Neural cell (in vitro differentiated cells): ENCODE measurements at regions not wholly inside any gene's neighbourhood (a gene's known extent, or its start where the extent isn't known, plus 50 kb on each side); places are given as distances from the start of the nearest gene placed in this dataset.

Experiments
- H2AFZ ChIP-seq: fragments of 200-600, 300-800 bp; sonication (generic), shearing (Covaris generic); 2 replicates; pipeline ENCODE4 v1.6.0; 2014; ENCODE audit warnings: low read depth, mild to moderate bottlenecking, antibody characterized with exemption, low read length, moderate library complexity
- H3F3A ChIP-seq: fragments of 200-600 bp; shearing (Covaris generic); 2 replicates; pipeline ENCODE4 v1.6.1; 2016; ENCODE audit warnings: mild to moderate bottlenecking, moderate library complexity, mixed read lengths, antibody characterized with exemption, low read length; ENCODE audit not compliant: insufficient read depth, poor library complexity, severe bottlenecking
- H3K27ac ChIP-seq: fragments of 200-600, 300-800 bp; sonication (generic), shearing (Covaris generic); 2 replicates; pipeline ENCODE4 v1.5.1; 2014; ENCODE audit warnings: mild to moderate bottlenecking, low read length, moderate library complexity
- H3K27me3 ChIP-seq: fragments of 300-800, 200-600 bp; sonication (generic), shearing (Covaris generic); 2 replicates; pipeline ENCODE4 v1.6.0; 2014; ENCODE audit warnings: mild to moderate bottlenecking, low read depth, low read length, moderate library complexity; ENCODE audit not compliant: insufficient read depth
- H3K36me3 ChIP-seq: fragments of 300-800, 200-600 bp; sonication (generic), shearing (Covaris generic); 2 replicates; pipeline ENCODE4 v1.5.1; 2014; ENCODE audit warnings: mild to moderate bottlenecking, antibody characterized with exemption, low read length, moderate library complexity; ENCODE audit not compliant: insufficient read depth
- H3K4me2 ChIP-seq: fragments of 300-800, 200-600 bp; sonication (generic), shearing (Covaris generic); 2 replicates; pipeline ENCODE4 v1.6.0; 2014; ENCODE audit warnings: mild to moderate bottlenecking, low read length
- H3K4me3 ChIP-seq: fragments of 300-800, 200-600 bp; sonication (generic), shearing (Covaris generic); 2 replicates; pipeline ENCODE4 v1.5.1; 2014; ENCODE audit warnings: mild to moderate bottlenecking, low read length, moderate library complexity
- H3K79me2 ChIP-seq: fragments of 200-600 bp; shearing (Covaris generic); replicated peaks from 2 replicates; pipeline ENCODE4 v1.6.0; 2014; ENCODE audit warnings: mild to moderate bottlenecking, low read length, moderate library complexity; ENCODE audit not compliant: insufficient read depth
- H3K9ac ChIP-seq: fragments of 300-800, 200-600 bp; sonication (generic), shearing (Covaris generic); 2 replicates; pipeline ENCODE4 v1.6.1; 2016; ENCODE audit warnings: mild to moderate bottlenecking, low read length, mixed read lengths
- H3K9me2 ChIP-seq: fragments of 200-600 bp; shearing (Covaris generic); 2 replicates; pipeline ENCODE4 v1.6.1; 2016; ENCODE audit warnings: mild to moderate bottlenecking, low read length, mixed read lengths; ENCODE audit not compliant: insufficient read depth
- H3K9me3 ChIP-seq: fragments of 200-600, 300-800 bp; sonication (generic), shearing (Covaris generic); 2 replicates; pipeline ENCODE4 v1.6.1; 2016; ENCODE audit warnings: mild to moderate bottlenecking, mixed run types, low read length, moderate library complexity, mixed read lengths
- H4K20me1 ChIP-seq: fragments of 200-600 bp; shearing (Covaris generic); 2 replicates; pipeline ENCODE4 v1.6.1; 2016; ENCODE audit warnings: mild to moderate bottlenecking, mixed run types; ENCODE audit not compliant: insufficient read depth
- EP300 ChIP-seq: fragments of 450-650 bp; conservative IDR thresholded peaks from 2 replicates; pipeline ENCODE4 v1.6.1; 2014; ENCODE audit warnings: antibody characterized with exemption, mild to moderate bottlenecking, moderate library complexity; ENCODE audit not compliant: poor library complexity, severe bottlenecking
- EZH2 ChIP-seq: fragments of 200-600, 300-800 bp; shearing (Covaris generic), sonication (generic); IDR thresholded peaks from 2 replicates; pipeline ENCODE4 v1.6.1; 2014; ENCODE audit warnings: antibody characterized with exemption, low read length, borderline replicate concordance, mild to moderate bottlenecking; ENCODE audit not compliant: insufficient read depth, poor library complexity, severe bottlenecking
- MXI1 ChIP-seq: fragments of 450-650 bp; conservative IDR thresholded peaks from 2 replicates; pipeline ENCODE4 v1.6.1; 2014; ENCODE audit warnings: antibody characterized with exemption, mild to moderate bottlenecking; ENCODE audit not compliant: poor library complexity, severe bottlenecking
- POLR2AphosphoS5 ChIP-seq: IDR thresholded peaks from 2 replicates; pipeline ENCODE4 v1.6.1; 2012
- RAD21 ChIP-seq: fragments of 450-650 bp; conservative IDR thresholded peaks from 2 replicates; pipeline ENCODE4 v1.6.1; 2014; ENCODE audit warnings: antibody characterized with exemption, mild to moderate bottlenecking, moderate library complexity
- SMC3 ChIP-seq: fragments of 450-650 bp; conservative IDR thresholded peaks from 2 replicates; pipeline ENCODE4 v1.6.1; 2014; ENCODE audit warnings: antibody characterized with exemption, mild to moderate bottlenecking, moderate library complexity; ENCODE audit not compliant: poor library complexity
- TAF1 ChIP-seq: IDR thresholded peaks from 2 replicates; pipeline ENCODE4 v1.6.1; 2012; ENCODE audit warnings: low read depth
- TF ChIP-seq, protein P1 (sequence below): IDR thresholded peaks from 2 replicates; pipeline ENCODE4 v1.6.1; 2012; ENCODE audit warnings: borderline replicate concordance
- TF ChIP-seq, protein P2 (sequence below): fragments of 450-650 bp; IDR thresholded peaks from 2 replicates; pipeline ENCODE4 v1.5.1; 2014; ENCODE audit warnings: antibody characterized with exemption, mild to moderate bottlenecking, moderate library complexity; ENCODE audit not compliant: poor library complexity, severe bottlenecking

DNA sequence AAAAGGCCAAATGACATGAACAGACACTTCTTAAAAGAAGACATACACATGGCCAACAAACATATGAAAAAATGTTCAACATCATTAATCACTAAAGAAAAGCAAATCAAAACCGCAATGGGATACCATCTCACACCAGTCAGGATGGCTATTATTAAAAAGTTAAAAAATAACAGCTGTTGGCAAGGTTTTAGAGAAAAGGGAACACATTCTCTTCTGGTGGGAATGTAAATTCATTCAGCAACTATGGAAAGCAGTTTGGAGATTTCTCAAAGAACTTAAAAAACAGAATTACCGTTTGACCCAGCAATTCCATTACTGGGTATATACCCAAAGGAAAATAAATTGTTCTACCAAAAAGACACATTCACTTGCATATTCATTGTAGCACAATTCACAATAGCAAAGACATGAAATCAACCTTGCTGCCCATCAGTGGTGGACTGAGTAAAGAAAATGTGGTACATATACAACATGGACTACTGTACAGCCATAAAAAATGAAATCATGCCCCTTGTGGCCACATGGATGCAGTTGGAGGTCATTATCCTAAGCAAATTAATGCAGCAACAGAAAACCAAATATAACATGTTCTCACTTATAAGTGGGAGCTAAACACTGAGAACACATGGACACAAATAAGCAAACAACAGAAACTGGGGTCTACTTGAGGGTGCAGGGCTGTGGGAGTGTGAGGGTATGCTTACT, 190.7 kb upstream of the MCTP2 start:
- TF ChIP-seq MXI1: no peak
- no peak for TF ChIP-seq POLR2AphosphoS5
- TF ChIP-seq, protein P1, sequence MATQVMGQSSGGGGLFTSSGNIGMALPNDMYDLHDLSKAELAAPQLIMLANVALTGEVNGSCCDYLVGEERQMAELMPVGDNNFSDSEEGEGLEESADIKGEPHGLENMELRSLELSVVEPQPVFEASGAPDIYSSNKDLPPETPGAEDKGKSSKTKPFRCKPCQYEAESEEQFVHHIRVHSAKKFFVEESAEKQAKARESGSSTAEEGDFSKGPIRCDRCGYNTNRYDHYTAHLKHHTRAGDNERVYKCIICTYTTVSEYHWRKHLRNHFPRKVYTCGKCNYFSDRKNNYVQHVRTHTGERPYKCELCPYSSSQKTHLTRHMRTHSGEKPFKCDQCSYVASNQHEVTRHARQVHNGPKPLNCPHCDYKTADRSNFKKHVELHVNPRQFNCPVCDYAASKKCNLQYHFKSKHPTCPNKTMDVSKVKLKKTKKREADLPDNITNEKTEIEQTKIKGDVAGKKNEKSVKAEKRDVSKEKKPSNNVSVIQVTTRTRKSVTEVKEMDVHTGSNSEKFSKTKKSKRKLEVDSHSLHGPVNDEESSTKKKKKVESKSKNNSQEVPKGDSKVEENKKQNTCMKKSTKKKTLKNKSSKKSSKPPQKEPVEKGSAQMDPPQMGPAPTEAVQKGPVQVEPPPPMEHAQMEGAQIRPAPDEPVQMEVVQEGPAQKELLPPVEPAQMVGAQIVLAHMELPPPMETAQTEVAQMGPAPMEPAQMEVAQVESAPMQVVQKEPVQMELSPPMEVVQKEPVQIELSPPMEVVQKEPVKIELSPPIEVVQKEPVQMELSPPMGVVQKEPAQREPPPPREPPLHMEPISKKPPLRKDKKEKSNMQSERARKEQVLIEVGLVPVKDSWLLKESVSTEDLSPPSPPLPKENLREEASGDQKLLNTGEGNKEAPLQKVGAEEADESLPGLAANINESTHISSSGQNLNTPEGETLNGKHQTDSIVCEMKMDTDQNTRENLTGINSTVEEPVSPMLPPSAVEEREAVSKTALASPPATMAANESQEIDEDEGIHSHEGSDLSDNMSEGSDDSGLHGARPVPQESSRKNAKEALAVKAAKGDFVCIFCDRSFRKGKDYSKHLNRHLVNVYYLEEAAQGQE: no peak
- TF ChIP-seq, protein P2, sequence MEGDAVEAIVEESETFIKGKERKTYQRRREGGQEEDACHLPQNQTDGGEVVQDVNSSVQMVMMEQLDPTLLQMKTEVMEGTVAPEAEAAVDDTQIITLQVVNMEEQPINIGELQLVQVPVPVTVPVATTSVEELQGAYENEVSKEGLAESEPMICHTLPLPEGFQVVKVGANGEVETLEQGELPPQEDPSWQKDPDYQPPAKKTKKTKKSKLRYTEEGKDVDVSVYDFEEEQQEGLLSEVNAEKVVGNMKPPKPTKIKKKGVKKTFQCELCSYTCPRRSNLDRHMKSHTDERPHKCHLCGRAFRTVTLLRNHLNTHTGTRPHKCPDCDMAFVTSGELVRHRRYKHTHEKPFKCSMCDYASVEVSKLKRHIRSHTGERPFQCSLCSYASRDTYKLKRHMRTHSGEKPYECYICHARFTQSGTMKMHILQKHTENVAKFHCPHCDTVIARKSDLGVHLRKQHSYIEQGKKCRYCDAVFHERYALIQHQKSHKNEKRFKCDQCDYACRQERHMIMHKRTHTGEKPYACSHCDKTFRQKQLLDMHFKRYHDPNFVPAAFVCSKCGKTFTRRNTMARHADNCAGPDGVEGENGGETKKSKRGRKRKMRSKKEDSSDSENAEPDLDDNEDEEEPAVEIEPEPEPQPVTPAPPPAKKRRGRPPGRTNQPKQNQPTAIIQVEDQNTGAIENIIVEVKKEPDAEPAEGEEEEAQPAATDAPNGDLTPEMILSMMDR: no peak
- TF ChIP-seq EP300: no peak
- no peak for TF ChIP-seq SMC3

DNA sequence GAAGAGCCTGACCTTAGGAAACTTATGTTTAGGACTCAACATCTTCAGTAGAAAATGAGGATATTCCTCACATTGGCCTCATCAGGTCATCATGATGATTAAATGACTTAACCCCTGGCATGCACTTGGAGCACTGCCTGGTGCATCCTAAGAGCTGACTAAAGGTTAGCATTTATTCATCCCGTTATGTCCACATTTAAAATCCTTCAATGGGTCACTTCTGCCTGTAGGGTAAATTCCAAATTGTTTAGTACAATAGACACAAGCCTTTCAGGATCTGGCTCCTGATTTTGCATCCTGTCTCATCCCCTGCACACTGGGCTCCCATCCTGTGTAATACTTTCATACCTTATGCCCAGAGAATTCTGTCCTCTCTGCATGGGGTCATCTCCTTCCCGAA, 195.2 kb upstream of the MCTP2 start:
- Histone ChIP-seq H4K20me1 (no peaks in the 10 kb centered on the region), H2AFZ (no peak overlapping the region)
- TF ChIP-seq MXI1: no peak
- TF ChIP-seq SMC3: no peak
- TF ChIP-seq EZH2: no peak
- no peak for TF ChIP-seq TAF1
- no peak for TF ChIP-seq POLR2AphosphoS5
- TF ChIP-seq, protein P2: no peak
- TF ChIP-seq RAD21: no peak
- TF ChIP-seq EP300: no peak
- TF ChIP-seq, protein P1: no peak

More for the DNA sequence above, 190.7 kb upstream of the MCTP2 start:
- H3K79me2 ChIP-seq: no peaks in the 10 kb centered on the region
- no peak overlapping the region for H3K27ac ChIP-seq
- no peak overlapping the region for H2AFZ ChIP-seq
- no peaks in the 10 kb centered on the region for H4K20me1 ChIP-seq
- no peaks in the 10 kb centered on the region for H3K9me2 ChIP-seq
- H3K9ac ChIP-seq: no peak overlapping the region
- no peak overlapping the region for H3K4me3 ChIP-seq
- H3F3A ChIP-seq: no peaks in the 10 kb centered on the region
- H3K27me3 ChIP-seq: no peaks in the 10 kb centered on the region
- no peaks in the 10 kb centered on the region for H3K9me3 ChIP-seq
- H3K36me3 ChIP-seq: no peaks in the 10 kb centered on the region
- H3K4me2 ChIP-seq: no peak overlapping the region

More for the DNA sequence above, 195.2 kb upstream of the MCTP2 start:
- no peaks in the 10 kb centered on the region for H3K27me3 ChIP-seq
- H3F3A ChIP-seq: no peaks in the 10 kb centered on the region
- no peak overlapping the region for H3K4me3 ChIP-seq
- no peak overlapping the region for H3K9ac ChIP-seq
- H3K4me2 ChIP-seq: no peak overlapping the region
- H3K9me3 ChIP-seq: no peaks in the 10 kb centered on the region
- H3K27ac ChIP-seq: no peak overlapping the region
- no peaks in the 10 kb centered on the region for H3K9me2 ChIP-seq
- no peaks in the 10 kb centered on the region for H3K79me2 ChIP-seq
- no peaks in the 10 kb centered on the region for H3K36me3 ChIP-seq
